ENCODE measurements at regions not wholly inside any gene's neighbourhood (a gene's known extent, or its start where the extent isn't known, plus 50 kb on each side); places are given as distances from the start of the nearest gene placed in this dataset.
A peak's percentile ranks its signal among the peaks of the same experiment; 100 is the strongest.

DNA sequence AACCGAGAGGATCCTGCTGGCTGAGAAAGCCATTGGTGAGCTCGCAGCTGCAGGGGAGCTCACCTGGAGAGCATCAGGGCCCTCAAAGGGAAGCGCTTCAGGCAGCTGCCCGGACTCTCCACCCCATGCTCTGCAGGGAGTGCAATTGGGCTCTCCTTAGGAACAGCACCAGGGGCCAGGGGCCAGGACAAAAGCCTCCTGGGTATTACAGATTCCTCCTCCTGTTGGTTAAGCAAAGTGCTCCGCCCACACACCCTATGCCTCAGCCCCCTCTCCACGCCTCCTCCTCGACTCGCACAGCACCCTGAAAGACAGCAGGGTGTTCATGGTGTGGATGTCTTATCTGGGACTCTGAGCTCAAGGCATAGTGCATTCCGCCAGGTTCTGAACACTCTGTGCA, 139.9 kb downstream of the SHANK2 start:
- no peak overlapping the region for H3K4me3 Mint-ChIP-seq
- no peaks in the 10 kb centered on the region for H3K9me3 Mint-ChIP-seq
- peaks cover 86% of the 10 kb centered on the region for H3K27me3 Mint-ChIP-seq
- ATAC-seq, result no peak
- H3K36me3 Mint-ChIP-seq, result no peaks in the 10 kb centered on the region
- H3K4me1 Mint-ChIP-seq, result peaks cover 7% of the 10 kb centered on the region
- no peak overlapping the region for H3K27ac Mint-ChIP-seq

- Mint-ChIP-seq H3K4me3 (no peak overlapping the region), H3K27ac (no peak overlapping the region), H3K27me3 (peaks cover 66% of the 10 kb centered on the region), H3K4me1 (peaks cover 7% of the 10 kb centered on the region), H3K36me3 (no peaks in the 10 kb centered on the region), H3K9me3 (no peaks in the 10 kb centered on the region)
- no peak for ATAC-seq
These were observed 142.8 kb downstream of the SHANK2 start for GRCh38 chr11:71109586-71109985.

GRCh38 chr11:71109186-71109585, 143.2 kb downstream of the SHANK2 start:
- Mint-ChIP-seq H3K4me1 (peaks cover 5% of the 10 kb centered on the region), H3K9me3 (no peaks in the 10 kb centered on the region), H3K36me3 (no peaks in the 10 kb centered on the region), H3K27ac (no peak overlapping the region), H3K27me3 (peaks cover 66% of the 10 kb centered on the region), H3K4me3 (no peak overlapping the region)
- no peak for ATAC-seq

DNA sequence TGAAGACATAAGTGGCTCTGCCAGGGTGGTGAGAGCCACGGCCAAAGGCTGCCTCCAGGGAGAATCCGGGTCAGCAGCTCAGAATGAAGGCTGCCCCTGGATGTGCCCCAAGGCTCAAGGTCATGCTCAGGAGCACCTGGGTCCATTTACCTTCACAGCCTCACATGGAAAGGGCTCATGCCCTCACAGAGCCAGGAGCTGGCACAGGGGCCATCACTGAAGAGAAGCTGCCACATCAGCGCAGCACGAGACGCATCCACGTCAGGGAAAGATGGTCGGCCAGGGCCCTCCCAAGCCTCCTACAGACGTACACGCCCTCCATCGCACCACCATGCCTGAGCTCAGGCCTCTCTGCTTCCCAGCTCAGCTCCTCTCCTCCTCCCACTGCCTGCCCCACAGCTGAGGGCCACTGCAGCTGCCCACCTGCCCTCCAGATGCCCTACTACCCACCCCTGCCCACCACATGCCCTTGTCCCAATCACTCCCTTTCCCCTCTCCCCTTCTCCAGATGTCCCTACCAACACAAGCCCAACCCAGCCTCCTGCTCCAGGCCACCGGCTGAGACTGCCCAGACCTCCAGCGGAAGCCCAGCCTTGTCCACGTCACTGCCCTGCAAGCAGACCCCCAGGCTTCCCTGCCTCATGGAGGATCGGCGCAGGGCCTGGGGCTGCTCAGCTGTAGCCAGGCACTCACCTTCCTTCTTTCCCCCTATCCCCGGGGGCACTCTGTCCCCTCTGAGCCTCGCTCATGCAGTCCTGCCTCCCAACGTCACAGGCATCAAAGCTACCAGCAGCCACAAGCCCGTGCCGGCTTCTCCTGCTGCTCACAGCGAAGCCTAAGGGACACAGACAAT, 144.1 kb downstream of the SHANK2 start:
- Mint-ChIP-seq H3K9me3 (no peaks in the 10 kb centered on the region), H3K27me3 (peaks cover 64% of the 10 kb centered on the region), H3K4me3 (no peak overlapping the region), H3K36me3 (no peaks in the 10 kb centered on the region), H3K27ac (no peak overlapping the region), H3K4me1 (no peaks in the 10 kb centered on the region)
- peak; percentile 22 for ATAC-seq

DNA sequence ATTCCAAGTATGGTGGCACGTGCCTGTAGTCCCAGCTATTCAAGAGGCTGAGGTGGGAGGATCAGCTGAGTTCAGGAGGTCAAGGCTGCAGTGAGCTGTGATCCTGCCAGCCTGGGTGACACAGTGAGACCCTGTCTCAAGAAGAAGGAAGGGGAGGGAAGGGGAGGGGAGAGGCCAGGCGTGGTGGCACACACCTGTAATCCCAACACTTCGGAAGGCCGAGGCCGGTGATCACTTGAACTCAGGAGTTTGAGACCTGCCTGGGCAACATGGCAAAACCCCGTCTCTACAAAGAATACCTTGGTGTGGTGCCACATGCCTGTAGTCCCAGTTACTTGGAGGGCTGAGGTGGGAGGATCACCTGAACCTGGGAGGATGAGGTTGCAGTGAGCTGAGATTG, 145.7 kb downstream of the SHANK2 start:
- ATAC-seq, result no peak
- no peak overlapping the region for H3K4me3 Mint-ChIP-seq
- H3K9me3 Mint-ChIP-seq, result no peaks in the 10 kb centered on the region
- H3K27me3 Mint-ChIP-seq, result peaks cover 49% of the 10 kb centered on the region
- H3K36me3 Mint-ChIP-seq, result no peaks in the 10 kb centered on the region
- H3K4me1 Mint-ChIP-seq, result no peaks in the 10 kb centered on the region
- H3K27ac Mint-ChIP-seq, result no peak overlapping the region

DNA sequence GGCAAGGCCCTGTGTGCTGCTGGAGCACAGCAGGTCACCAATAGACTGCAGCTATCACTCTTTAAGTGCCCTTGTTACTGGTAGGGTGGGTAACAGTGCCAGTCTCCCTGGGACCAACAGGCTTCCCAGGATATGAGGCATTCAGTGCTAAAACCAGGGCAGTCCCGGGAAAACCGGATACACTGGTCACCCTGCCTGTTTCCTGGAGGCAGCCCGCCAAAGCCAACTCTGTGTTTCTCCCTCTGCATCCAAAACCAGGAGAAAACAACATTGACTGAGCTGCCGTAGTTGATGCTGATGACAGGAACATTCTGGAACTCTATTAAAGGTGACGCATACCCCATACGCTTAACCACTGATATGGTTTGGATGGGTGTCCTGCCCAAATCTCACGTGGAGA, 149.1 kb downstream of the SHANK2 start:
- H3K27me3 Mint-ChIP-seq, result peaks cover 29% of the 10 kb centered on the region
- H3K27ac Mint-ChIP-seq, result no peak overlapping the region
- no peak for ATAC-seq
- no peaks in the 10 kb centered on the region for H3K36me3 Mint-ChIP-seq
- no peaks in the 10 kb centered on the region for H3K9me3 Mint-ChIP-seq
- H3K4me1 Mint-ChIP-seq, result no peaks in the 10 kb centered on the region
- no peak overlapping the region for H3K4me3 Mint-ChIP-seq

- H3K9me3 Mint-ChIP-seq, result no peaks in the 10 kb centered on the region
- H3K36me3 Mint-ChIP-seq, result no peaks in the 10 kb centered on the region
- ATAC-seq, result no peak
- H3K27me3 Mint-ChIP-seq, result peaks cover 24% of the 10 kb centered on the region
- H3K4me1 Mint-ChIP-seq, result no peaks in the 10 kb centered on the region
- no peak overlapping the region for H3K4me3 Mint-ChIP-seq
- no peak overlapping the region for H3K27ac Mint-ChIP-seq
These were observed 150.0 kb downstream of the SHANK2 start for GRCh38 chr11:71102251-71102995.

DNA sequence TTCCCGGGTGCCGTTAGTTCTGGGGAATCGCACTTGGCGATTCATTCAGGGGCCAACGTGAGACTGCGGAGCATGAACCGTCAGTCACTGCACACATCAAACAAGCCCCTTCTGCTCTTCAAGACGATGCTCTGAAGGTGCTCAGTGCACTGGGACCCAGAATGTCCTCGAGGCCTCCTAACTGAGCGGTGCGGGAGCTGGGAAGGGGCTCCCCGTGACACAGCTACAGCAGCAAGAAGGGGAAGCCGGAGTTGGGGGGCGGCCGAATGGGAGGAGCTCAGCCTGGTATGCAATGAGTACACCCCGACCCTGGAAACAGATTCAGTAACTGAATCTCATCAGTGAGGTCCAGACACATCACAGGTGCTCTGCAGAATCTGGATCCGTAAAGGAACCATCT, 150.8 kb downstream of the SHANK2 start:
- H3K4me3 Mint-ChIP-seq, result no peak overlapping the region
- no peak overlapping the region for H3K27ac Mint-ChIP-seq
- no peaks in the 10 kb centered on the region for H3K4me1 Mint-ChIP-seq
- H3K9me3 Mint-ChIP-seq, result no peaks in the 10 kb centered on the region
- no peak for ATAC-seq
- no peaks in the 10 kb centered on the region for H3K36me3 Mint-ChIP-seq
- peaks cover 24% of the 10 kb centered on the region for H3K27me3 Mint-ChIP-seq

DNA sequence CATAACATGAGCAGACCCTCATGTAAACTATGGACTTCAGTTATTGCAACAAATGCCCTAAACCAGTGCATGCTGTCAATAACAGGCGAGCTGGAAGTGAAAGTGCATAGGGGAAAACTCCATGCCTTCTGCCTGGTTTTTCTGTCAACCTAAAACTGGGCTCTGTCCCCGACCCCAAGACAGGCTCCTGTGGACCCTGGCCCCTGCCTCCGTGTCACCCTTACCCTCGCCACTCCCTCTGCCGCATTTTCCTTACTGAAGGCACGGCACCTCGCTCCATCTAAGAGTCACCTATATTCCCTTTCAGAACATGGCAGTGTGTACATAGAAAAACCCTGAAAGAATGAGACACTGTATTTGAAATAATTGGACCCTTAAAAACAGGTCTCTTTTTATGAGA, 151.3 kb downstream of the SHANK2 start:
- H3K27me3 Mint-ChIP-seq, result peaks cover 24% of the 10 kb centered on the region
- no peaks in the 10 kb centered on the region for H3K36me3 Mint-ChIP-seq
- H3K4me3 Mint-ChIP-seq, result no peak overlapping the region
- H3K9me3 Mint-ChIP-seq, result no peaks in the 10 kb centered on the region
- ATAC-seq, result no peak
- H3K4me1 Mint-ChIP-seq, result no peaks in the 10 kb centered on the region
- no peak overlapping the region for H3K27ac Mint-ChIP-seq

DNA sequence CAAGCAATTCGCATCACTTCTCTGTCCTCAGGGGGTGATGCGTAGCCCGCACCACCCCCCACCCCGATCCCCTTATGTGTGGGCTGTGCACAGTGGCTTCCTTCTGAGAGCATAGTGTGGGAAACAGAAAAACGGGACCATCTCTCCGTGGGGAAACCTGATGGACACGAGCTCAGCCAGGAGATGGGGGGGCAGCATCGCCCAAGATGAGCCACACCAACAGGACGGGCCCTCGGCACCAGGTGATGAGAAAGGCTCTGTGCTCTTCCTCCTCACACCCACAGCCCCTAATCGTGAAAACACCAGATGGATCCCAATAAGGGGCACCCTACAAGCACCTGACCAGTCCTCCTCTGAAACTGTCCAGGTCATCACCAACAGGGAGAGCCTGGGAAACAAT, 153.6 kb downstream of the SHANK2 start:
- no peak overlapping the region for H3K27ac Mint-ChIP-seq
- ATAC-seq, result no peak
- H3K4me3 Mint-ChIP-seq, result no peak overlapping the region
- H3K9me3 Mint-ChIP-seq, result no peaks in the 10 kb centered on the region
- H3K36me3 Mint-ChIP-seq, result no peaks in the 10 kb centered on the region
- H3K4me1 Mint-ChIP-seq, result no peaks in the 10 kb centered on the region
- peaks cover 12% of the 10 kb centered on the region for H3K27me3 Mint-ChIP-seq

- no peaks in the 10 kb centered on the region for H3K36me3 Mint-ChIP-seq
- H3K27me3 Mint-ChIP-seq, result peaks cover 7% of the 10 kb centered on the region
- H3K4me1 Mint-ChIP-seq, result no peaks in the 10 kb centered on the region
- ATAC-seq, result no peak
- H3K27ac Mint-ChIP-seq, result no peak overlapping the region
- no peak overlapping the region for H3K4me3 Mint-ChIP-seq
- no peaks in the 10 kb centered on the region for H3K9me3 Mint-ChIP-seq
These were observed 154.7 kb downstream of the SHANK2 start for GRCh38 chr11:71097506-71098240.

GRCh38 chr11:71096751-71097388, 155.5 kb downstream of the SHANK2 start:
- no peak for ATAC-seq
- Mint-ChIP-seq H3K27ac (no peak overlapping the region), H3K4me1 (no peaks in the 10 kb centered on the region), H3K36me3 (no peaks in the 10 kb centered on the region), H3K27me3 (peaks cover 7% of the 10 kb centered on the region), H3K4me3 (no peak overlapping the region), H3K9me3 (no peaks in the 10 kb centered on the region)

DNA sequence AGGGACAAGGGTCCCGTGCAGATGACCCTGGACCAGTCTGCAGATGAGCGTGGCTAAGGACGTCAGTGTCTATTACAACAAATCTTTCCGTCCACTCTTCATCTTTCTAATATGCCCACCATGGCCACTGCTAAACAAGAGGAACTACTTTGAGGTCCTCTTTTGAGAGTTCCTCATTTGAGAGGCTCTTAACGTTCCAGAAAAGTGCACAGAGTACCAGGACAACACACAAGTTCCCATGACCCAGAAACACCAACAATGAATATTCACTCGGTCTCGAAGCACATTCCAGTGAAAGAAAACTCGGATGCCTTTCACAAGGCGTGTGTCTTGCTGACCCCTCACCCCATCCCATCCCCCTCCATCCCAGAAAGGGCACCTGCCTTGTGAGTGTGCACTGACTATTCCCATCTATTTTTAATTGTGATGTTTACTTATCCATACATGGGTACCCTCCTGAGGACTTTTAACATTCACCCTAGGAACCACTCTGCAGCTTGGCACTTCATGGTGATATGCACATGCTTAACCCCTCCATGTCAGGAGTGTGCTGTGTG, 157.0 kb downstream of the SHANK2 start:
- H3K36me3 Mint-ChIP-seq, result no peaks in the 10 kb centered on the region
- H3K27me3 Mint-ChIP-seq, result peaks cover 7% of the 10 kb centered on the region
- no peak overlapping the region for H3K4me3 Mint-ChIP-seq
- H3K27ac Mint-ChIP-seq, result no peak overlapping the region
- ATAC-seq, result no peak
- H3K9me3 Mint-ChIP-seq, result no peaks in the 10 kb centered on the region
- no peaks in the 10 kb centered on the region for H3K4me1 Mint-ChIP-seq

- peaks cover 12% of the 10 kb centered on the region for H3K27me3 Mint-ChIP-seq
- H3K9me3 Mint-ChIP-seq, result no peaks in the 10 kb centered on the region
- H3K4me3 Mint-ChIP-seq, result no peak overlapping the region
- no peaks in the 10 kb centered on the region for H3K36me3 Mint-ChIP-seq
- no peak for ATAC-seq
- H3K4me1 Mint-ChIP-seq, result no peaks in the 10 kb centered on the region
- H3K27ac Mint-ChIP-seq, result no peak overlapping the region
These were observed 157.9 kb downstream of the SHANK2 start for GRCh38 chr11:71094296-71095077.

Measured in stimulated activated memory B cell treated with anti-CD40 and anti-IgM and Interleukin-4, amounts not matched to agents 10 μg/mL and 1 μg/mL and 100 μg/mL, for 72 hours (primary cell).